ENCODE measurements at regions not wholly inside any gene's neighbourhood (a gene's known extent, or its start where the extent isn't known, plus 50 kb on each side); places are given as distances from the start of the nearest gene placed in this dataset.
A peak's percentile ranks its signal among the peaks of the same experiment; 100 is the strongest.
"Not testable (repeated sequence)": the region's sequence is repeated elsewhere in the genome, so short reads cannot be mapped to it uniquely, and the experiment has no call there.

DNA sequence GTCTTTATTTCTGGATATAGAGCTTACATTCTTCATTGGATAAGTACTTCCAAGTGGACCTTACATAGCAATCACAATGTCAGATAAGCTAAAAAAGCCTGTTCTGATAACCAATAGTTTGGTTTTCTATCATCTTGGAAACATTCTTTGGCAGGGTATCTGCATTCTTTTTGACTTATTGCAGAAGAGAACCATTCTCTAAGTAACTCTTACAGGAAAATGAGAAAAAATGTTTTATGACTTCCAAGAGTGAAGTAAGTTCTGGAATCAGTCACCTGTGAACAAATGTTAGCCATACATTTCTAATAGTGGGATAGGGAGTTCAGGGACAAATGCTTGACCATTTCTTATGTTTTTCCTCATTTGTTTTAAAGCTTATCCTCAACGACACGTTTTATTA lies 564.0 kb downstream of the CD109 start:
- no peak for DNase-seq

DNA sequence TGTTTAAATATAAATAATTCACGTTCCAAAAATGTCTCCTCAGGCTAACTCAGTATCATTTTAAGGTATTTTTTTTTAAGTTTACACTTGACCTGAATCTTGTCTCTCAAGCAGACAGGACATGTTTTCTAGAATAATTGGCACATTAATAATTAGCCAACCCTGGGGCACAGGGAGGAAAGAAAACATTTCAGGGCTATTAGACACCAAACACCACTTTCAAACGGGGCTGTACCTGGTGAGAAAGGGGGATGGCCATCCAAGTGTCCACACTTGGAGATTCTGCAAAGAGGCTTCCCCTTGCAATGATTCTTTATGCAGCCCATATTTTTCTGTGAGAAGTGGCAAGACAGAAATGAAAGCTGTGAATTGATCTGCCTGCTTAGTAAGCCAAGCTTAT lies 560.8 kb downstream of the CD109 start:
- no peak for DNase-seq

DNA sequence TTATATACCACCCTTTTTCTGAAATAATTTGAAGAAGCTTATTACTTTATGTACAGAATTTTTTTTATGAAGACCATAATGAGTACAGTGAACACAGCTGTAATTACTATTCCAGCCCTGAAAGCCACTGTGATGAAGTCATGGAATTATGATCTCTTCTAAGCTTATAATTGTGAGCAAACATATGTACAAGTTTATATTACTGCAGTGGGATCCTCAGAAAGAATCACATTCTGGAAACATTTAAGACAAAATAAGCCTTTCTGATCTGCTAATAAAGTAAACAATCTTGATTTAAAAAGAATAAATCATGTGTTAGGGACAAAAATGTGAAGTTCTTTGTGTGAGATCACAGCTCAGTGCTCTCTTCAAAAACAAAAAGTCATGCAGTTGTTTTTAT lies 560.4 kb downstream of the CD109 start:
- DNase-seq = no peak

DNA sequence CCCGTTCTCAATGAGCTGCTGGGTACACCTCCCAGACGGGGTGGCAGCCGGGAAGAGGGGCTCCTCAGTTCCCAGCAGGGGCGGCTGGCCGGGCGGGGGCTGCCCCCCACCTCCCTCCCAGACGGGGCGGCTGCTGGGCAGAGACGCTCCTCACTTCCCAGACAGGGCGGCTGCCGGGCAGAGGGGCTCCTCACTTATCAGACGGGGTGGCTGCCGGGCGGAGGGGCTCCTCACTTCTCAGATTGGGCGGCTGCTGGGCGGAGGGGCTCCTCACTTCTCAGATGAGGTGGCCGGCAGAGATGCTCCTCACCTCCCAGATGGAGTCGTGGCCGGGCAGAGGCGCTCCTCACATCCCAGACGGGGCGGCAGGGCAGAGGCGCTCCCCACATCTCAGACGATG lies 559.0 kb downstream of the CD109 start:
- DNase-seq = not testable (repeated sequence)

DNA sequence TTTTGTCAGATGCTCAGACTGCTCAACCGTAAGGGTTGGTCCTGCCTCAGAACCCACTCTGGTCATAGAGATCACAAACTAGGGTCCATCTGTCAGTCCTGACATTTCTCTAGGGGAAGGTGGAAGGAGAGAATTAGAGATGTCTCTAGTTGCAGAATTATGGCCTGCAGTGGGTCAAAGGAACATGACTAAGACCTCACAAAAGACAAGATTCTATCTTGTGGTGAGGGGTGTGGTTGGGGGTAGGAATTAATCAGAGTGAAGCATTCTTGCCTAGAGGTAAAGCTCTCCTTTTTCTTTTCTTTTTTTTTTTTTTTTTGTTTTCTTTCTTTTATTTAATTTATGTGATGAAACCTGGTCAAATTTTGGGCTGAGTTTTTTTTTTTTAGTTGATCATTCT lies 558.1 kb downstream of the CD109 start:
- DNase-seq = not testable (repeated sequence)

DNA sequence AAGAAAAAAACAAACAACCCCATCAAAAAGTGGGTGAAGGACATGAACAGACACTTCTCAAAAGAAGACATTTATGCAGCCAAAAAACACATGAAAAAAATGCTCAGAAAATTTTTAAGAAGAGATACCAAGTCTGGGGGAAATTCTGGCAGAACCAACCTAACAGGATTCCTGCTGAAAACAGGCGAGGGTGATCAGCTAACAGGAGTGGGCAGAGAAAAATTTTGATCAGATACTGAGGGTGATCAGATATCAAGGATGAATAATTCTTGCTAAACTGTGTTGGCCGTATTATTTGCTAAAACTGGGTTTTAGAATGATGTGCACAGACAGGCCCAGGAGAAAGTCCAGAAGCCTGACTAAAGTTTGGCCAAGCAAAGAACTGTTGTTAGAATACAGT lies 557.3 kb downstream of the CD109 start:
- no peak for DNase-seq

DNA sequence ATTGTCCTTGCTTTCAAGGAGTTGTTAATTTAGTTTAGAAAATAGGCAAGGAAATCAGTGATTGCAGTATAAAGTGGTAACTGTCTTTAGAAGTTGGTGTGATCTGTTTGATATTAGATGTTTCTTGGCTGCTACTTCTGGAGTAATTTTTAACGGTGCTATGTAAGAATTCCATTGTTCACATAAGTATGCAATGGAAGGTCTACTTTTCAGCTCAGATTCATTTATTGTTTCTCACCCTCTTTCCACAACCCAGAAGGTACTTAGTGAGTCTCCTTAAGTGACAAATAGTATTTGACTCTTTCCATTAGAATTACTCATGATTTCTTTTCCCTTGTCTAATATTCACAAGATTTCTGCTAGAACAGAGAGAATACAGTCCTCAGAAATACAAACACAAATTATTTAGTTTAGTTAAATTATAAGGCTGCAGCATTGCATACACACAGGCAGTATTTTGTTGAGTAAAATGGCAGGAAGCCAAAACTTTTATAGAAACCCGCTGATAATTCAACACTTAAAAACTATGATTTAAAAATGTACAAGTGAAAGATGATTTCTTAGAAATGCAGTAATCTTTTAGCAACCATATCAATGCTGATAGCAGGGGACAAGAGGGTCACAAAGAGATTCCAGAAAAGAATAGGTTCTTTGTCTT lies 554.3 kb downstream of the CD109 start:
- DNase-seq = no peak

DNA sequence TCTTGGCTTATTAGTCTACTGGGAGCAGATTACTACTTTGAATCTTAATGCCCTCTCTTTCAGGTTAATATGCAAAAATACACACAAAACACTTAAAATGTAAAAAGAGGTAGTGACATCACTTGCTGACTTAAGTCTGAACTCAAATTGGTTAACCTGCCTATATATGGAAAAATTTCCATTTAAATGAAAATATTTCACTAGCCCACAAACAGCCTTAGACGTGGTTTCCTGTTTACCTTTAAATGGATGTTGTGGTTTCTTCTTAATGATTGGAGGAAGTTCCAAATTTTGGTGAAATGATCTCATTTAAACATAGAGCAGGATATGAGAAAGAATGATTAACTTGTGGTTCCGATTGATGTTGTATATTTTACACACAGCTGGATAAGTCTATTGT lies 553.7 kb downstream of the CD109 start:
- DNase-seq = peak; percentile 7

DNA sequence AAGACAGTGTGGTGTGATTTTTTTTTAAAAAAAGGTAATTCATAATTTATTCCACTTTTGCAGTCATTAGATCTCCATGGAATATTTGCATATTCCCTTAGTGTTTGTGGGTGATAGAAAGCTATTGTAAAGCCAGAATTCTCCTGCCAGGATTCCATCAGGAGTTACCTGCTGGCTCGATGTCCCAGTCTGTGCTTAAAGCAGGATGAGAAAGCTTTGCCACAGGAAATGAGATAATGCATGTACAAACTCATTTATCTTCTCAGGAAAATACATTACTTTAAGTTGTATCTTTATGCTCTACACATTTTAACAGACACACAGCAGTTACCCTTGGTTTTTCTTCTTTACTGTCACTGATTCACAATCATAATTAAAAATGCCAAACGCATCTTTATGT lies 553.0 kb downstream of the CD109 start:
- no peak for DNase-seq

DNA sequence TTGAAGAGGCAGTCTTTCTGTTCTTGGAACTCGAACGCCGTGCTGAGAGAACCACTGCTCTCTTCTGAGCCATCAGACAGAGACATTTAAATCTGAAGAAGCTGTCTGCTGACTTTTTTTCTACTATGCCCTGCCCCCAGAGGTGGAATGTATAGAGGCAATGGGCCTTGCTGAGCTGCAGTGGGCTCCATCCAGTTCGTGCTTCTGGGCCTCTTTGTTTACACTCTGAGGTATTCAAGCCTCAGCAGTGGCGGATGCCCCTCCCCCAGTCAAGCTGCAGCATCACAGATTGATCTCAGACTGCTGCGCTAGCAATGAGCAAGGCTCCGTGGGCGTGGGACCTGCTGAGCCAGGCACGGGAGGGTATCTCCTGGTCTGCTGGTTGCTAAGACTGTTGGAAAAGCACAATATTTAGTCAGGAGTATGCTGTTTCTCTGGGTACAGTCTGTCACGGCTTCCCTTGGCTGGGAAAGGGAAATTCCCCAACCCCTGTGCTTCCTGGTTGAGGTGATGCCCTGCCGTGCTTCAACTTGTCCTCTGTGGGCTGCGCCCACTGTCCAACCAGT lies 526.8 kb downstream of the CD109 start:
- no peak for DNase-seq

DNA sequence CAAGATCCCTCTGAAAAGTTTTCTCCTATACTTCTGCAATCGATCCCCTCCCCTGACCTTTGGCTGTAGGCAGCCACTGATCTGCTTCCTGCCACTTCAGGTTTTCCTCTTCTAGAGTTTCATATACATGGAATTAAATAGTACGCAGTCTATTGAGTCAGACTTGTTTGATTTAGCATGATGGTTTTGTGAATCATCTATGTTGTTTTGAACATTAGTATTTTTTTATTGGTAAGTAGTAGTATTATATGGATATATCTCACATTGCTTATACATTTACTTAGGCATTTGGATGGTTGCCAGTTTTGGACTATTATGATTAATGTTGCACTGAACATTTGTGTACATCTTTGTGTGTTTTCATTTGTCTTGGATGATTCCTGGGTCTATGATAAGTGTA lies 518.0 kb downstream of the CD109 start:
- DNase-seq = no peak

DNA sequence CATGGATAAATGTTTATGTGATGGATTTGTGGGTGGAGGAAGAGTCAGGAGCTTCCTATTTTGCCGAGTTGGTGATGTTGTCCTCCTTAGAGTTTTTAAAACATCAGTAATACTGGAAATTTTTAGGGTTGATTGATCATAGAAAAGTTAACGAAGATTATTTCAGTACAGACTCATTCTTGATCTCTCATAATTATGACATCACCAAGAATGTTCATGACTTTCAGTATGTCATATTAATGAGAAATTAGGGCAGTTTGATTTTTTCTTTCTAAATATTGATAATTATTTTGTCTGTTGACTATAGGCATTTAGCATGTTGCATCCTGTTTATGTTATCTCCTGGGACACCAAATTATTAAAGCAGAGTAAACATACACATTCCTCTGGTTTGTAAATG lies 512.2 kb downstream of the CD109 start:
- DNase-seq = no peak

DNA sequence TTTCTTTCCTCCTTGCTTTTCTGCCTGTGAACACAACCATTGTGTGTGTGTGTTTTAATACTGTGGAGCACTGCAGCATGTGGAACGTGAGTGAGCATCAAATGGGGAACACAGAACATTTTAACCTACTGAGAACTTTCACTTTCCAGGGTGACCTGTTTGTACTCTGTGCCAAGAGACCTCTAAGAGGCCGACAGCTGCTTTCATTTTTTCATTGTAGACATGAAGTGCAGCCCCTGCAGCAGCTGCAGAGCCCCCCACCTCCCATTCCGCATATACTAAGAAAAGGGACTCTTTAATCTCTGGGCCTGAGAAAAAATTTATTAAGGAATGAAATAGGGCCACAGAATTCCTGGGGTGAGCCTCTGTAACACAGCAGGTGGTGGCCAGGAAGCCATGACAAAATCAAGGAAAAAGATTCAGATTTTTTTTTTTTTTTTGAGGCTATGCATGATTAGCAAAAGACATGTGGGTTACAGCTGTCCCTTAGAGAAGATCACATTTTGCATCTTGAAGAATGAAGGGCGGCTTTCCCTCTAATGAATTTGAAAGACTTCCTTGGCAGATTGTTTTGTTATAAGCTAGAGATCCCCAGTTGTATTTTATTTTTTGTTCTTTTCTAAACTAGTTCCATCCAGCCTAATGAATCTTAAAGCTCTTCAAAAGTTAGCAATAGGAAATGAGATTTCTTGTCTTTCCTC lies 503.4 kb downstream of the CD109 start:
- no peak for DNase-seq

DNA sequence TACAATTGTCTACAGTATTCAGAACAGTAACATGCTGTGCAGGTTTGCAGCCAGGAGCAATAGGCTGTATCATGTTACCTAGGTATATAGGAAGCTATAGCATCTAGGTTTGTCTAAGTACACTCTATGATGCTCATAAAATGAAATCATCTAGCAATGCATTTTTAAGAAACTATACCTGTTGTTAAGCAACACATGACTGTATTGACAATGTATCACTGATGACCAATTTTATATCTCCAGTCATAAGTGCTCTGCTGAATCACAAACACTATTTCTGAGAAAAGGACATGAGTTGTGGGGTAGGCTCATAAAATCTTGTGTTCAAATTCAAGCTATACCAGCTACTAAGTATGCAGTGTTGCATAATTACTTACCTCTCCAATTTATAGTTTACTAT lies 501.3 kb downstream of the CD109 start:
- no peak for DNase-seq

DNA sequence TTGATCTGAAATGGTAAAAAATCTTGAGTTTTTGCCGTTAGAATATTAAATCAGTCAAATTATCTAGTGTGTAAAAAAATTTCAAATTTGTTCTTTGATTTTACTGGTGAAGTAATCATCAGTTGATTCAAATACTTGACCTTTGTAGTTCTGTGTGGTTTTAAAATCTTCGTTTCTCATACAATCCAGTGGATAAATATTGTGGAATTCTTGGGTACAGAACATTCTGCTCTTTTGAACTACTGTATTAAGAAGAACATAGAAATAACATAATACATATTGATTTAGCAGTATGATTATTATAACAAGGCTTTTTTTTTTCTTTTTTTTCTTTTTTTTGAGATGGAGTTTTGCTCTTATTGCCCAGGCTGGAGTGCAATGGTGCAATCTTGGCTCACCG lies 491.8 kb downstream of the CD109 start:
- no peak for DNase-seq

DNA sequence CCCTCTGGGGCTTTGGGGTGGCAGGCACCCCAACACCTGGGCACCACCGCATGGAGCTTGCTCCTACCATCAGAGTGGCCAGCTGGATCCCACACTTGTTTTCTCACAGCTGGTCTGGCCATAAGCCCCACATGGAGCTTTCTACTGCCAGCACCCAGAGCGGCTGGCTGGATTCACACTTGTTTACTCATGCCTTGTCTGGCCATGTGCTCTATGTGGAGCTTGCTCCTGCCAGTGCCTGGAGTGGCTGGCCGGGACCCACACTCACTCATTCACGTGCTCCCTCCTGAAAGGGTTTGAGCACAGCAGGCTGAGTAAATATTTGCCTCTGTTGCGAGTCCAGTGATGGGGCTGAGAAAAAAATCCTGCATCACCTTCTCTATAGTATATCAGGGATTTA lies 487.0 kb downstream of the CD109 start:
- no peak for DNase-seq

DNA sequence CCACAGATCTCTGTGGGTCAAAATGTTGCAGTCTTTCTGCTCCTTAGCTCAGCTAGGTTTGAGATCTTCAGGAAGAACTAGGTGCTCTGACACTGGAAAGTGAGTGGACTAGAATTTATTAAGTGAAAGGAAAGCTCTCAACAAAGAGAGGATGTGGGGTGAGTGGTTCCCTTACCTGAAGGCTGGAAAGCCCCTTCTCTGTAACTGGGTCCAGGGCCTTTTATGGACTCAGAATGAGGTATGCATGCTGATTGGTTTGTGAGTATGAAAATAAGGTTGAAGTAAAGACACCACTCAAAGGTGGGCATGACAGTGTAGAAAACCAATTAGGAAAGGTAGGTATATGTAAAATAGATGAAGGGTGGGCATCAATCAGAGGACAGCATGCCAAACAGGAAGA lies 485.5 kb downstream of the CD109 start:
- no peak for DNase-seq

DNA sequence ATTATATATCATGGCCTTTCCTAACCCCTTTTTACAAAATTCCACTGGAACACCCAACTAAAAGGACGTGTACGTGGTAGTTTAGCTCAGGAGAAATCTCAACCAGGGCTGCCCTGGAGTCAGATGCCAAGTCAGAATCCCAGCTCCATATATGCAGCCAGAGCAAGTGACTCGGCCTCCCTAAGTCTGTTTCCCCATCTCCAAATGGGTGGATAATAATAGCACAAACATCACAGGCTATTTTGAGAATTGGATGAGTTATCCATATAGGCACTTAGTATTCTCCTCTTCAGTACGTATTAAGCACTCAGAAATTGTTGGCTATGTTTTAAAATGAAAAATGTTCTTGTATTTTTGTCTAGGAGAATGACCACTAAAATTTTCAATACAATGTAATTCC lies 481.5 kb downstream of the CD109 start:
- no peak for DNase-seq

DNA sequence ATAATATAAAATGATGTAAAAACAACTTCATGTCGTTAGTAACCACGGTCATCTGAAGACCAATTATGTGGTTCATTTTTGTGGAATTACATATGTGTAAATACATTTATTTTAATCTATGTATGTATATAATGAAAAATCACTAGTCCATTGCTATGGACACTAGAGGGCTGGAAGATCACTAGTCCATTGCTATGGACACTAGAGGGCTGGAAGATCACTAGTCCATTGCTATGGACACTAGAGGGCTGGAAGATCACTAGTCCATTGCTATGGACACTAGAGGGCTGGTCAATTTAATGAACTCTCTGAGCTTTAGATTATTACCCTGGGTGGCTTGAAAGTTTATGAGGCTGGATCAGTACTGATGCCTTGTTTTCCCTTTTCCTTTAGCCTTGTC lies 474.5 kb downstream of the CD109 start:
- DNase-seq = not testable (repeated sequence)

DNA sequence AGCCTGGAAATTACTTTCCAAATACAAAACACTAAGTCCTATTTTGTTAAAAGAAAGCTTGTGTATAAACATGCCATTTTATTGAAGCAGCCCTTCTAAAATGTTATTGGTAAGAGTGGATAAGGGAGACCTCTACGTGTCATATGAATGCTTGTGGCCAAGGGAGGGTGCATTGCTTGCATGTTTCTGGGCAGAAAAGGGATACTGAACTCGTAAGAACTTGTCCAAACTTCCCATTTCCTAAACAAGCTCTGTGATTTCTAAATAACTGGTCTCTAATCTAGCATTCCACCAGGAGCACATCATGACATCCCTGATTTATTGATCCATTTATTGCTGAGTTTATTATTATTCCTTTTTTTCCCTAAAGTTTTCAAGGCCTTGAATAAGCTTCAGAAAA lies 474.1 kb downstream of the CD109 start:
- no peak for DNase-seq

DNA sequence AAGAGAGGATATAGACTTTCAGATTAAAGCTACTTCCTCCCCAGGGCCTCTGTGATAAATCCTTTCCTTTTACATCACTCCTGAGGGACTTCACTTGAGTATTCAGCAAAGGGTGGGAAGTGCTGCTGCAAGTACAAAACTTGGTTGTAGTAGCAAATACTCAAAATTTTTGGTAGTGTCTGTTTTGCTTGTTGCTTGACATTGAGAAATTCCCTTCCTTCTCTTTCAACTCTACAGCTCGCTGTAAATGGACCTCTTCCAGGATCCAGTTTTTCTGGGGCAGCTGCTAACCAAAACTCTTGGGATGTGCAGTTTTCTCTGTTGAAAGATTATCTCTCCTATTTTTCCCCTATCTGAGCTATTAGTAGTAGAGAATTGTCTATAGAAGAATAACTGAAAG lies 472.0 kb downstream of the CD109 start:
- no peak for DNase-seq

DNA sequence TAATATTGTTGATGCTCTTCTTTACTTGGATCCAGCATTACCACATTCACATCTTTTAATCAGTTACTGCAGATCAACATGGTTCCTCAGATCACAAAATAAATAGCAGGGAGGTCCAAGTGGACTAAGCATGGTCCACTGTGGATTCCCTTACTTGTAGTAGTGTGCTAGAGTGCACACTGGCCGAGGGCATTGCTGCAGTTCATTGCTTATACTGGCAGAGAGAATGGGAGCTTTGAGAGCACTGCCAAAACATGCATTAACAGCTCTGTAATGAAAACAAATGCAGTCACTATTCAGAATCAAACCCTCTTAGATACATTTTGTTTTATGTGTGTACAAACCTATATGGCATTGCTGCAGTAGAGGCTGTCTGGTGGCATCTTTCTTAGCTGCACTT lies 471.5 kb downstream of the CD109 start:
- DNase-seq = no peak

DNA sequence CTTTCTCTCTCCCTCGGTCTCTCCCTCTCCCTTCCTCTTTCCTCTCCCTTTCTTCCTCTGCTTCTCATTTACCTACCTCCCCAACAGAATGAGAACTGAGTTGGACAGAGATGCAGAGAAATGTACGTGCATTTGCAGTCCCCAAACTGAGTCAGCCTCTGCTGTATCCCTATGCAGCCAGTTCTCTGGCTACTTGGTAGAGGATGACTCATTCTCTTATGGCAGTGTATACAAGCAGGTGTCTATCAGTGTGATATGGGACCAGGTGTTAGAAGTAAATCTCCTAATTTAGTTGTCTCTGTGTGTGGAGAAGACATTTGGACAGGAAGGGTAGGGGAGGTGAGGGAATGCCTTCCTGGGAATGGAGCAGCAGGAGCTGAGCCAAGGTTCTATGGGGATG lies 470.8 kb downstream of the CD109 start:
- no peak for DNase-seq

DNA sequence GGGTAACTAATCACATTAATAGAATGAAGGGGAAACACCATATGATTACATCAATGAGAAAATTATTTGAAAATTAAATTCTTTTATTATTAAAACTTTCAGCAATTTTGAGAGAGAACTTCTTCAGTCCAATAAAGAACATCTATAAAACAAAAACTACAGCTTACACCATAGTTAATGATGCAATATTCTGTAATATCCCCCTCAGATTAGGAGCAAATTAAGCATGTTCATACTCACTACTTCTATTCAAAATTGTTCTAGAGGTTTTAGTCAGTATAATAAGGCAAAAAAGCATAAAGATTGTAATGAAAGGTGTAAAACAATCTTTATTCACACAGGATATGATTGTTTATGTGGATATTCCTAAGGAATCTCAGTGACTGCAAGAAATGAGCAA lies 465.4 kb downstream of the CD109 start:
- peak; percentile 24 for DNase-seq

Data from OCI-M1 (cell line).